GM12873 (cell line): ENCODE measurements at regions not wholly inside any gene's neighbourhood (a gene's known extent, or its start where the extent isn't known, plus 50 kb on each side); places are given as distances from the start of the nearest gene placed in this dataset.
A peak's percentile ranks its signal among the peaks of the same experiment; 100 is the strongest.

ENCODE experiments used
- CTCF ChIP-seq: IDR thresholded peaks from 2 replicates; pipeline ENCODE4 v1.5.1; 2012; ENCODE audit warnings: low read depth, mild to moderate bottlenecking, moderate library complexity, low read length, control low read depth; ENCODE audit not compliant: insufficient read depth; ENCODE audit errors: missing control alignments

GRCh38 chr1:198809247-198809646, 170.4 kb downstream of the PTPRC start:
- TF ChIP-seq CTCF, result no peak

GRCh38 chr1:198811449-198811848, 172.6 kb downstream of the PTPRC start:
- no peak for TF ChIP-seq CTCF

GRCh38 chr1:198823626-198824025, 184.8 kb downstream of the PTPRC start:
- no peak for TF ChIP-seq CTCF

GRCh38 chr1:198825254-198825653, 186.4 kb downstream of the PTPRC start:
- TF ChIP-seq CTCF, result no peak

GRCh38 chr1:198829356-198829755, 190.5 kb downstream of the PTPRC start:
- no peak for TF ChIP-seq CTCF

- peak; percentile 27 for TF ChIP-seq CTCF
Measured at GRCh38 chr1:198829944-198830343, 191.1 kb downstream of the PTPRC start.

GRCh38 chr1:198830412-198830811, 191.6 kb downstream of the PTPRC start:
- no peak for TF ChIP-seq CTCF
